ENCODE measurements at regions not wholly inside any gene's neighbourhood (a gene's known extent, or its start where the extent isn't known, plus 50 kb on each side); places are given as distances from the start of the nearest gene placed in this dataset.
A peak's percentile ranks its signal among the peaks of the same experiment; 100 is the strongest.

GRCh38 chr4:175215657-175216056, 297.5 kb downstream of the ADAM29 start:
- H3K9me3 Mint-ChIP-seq: peaks cover 47% of the 10 kb centered on the region
- H3K4me1 Mint-ChIP-seq: no peaks in the 10 kb centered on the region
- DNase-seq: no peak
- Histone ChIP-seq H3K9me3 (ENCODE audit: control insufficient read depth, low read length) (peaks cover 52% of the 10 kb centered on the region), H3K36me3 (ENCODE audit: control insufficient read depth, insufficient read depth, low read length) (no peaks in the 10 kb centered on the region), H3K27me3 (ENCODE audit: control insufficient read depth, insufficient read depth, low read length, poor library complexity, severe bottlenecking) (no peaks in the 10 kb centered on the region), H3K4me1 (ENCODE audit: control insufficient read depth, insufficient read depth, low read length) (no peaks in the 10 kb centered on the region), H3K4me3 (ENCODE audit: low read length) (peak overlapping the region; percentile 71), H3K27ac (ENCODE audit: low read depth, low read length) (no peak overlapping the region), H3K9ac (ENCODE audit: extremely low read depth, low read length, poor library complexity, severe bottlenecking) (no peak overlapping the region)
- no peak overlapping the region for H3K4me3 Mint-ChIP-seq
- H3K27me3 Mint-ChIP-seq (ENCODE audit: insufficient read depth): peaks cover 17% of the 10 kb centered on the region
- no peak overlapping the region for H3K27ac Mint-ChIP-seq
- 93 to 100% methylated on average over 1 of the region's 1 CpG for WGBS, 2 experiments (ENCODE audit: insufficient coverage in 1 of 2, insufficient read length in 1 of 2)
- TF ChIP-seq CTCF (conservative IDR thresholded peaks at IDR 0.05): no peak
- peaks cover 4% of the 10 kb centered on the region for H3K36me3 Mint-ChIP-seq (ENCODE audit: low read depth)

- Mint-ChIP-seq H3K4me1 (no peaks in the 10 kb centered on the region), H3K9me3 (no peaks in the 10 kb centered on the region), H3K27ac (no peak overlapping the region), H3K27me3 (ENCODE audit: insufficient read depth) (no peaks in the 10 kb centered on the region), H3K4me3 (no peak overlapping the region), H3K36me3 (ENCODE audit: low read depth) (no peaks in the 10 kb centered on the region)
- no peak overlapping the region for H3K4me3 ChIP-seq (ENCODE audit: low read length)
- no peaks in the 10 kb centered on the region for H3K36me3 ChIP-seq (ENCODE audit: control insufficient read depth, insufficient read depth, low read length)
- H3K4me1 ChIP-seq (ENCODE audit: control insufficient read depth, insufficient read depth, low read length): no peaks in the 10 kb centered on the region
- 86 to 91% methylated on average over 1 of the region's 1 CpG for WGBS, 2 experiments (ENCODE audit: insufficient coverage in 1 of 2, insufficient read length in 1 of 2)
- TF ChIP-seq CTCF (conservative IDR thresholded peaks at IDR 0.05): no peak
- H3K27ac ChIP-seq (ENCODE audit: low read depth, low read length): no peak overlapping the region
- no peaks in the 10 kb centered on the region for H3K9me3 ChIP-seq (ENCODE audit: control insufficient read depth, low read length)
- DNase-seq: no peak
- H3K9ac ChIP-seq (ENCODE audit: extremely low read depth, low read length, poor library complexity, severe bottlenecking): no peak overlapping the region
- no peaks in the 10 kb centered on the region for H3K27me3 ChIP-seq (ENCODE audit: control insufficient read depth, insufficient read depth, low read length, poor library complexity, severe bottlenecking)
These were observed 311.0 kb downstream of the ADAM29 start for GRCh38 chr4:175229154-175229553.

GRCh38 chr4:175234162-175234561, 316.0 kb downstream of the ADAM29 start:
- H3K36me3 ChIP-seq (ENCODE audit: control insufficient read depth, insufficient read depth, low read length): no peaks in the 10 kb centered on the region
- no peaks in the 10 kb centered on the region for H3K4me1 Mint-ChIP-seq
- WGBS, 2 experiments (ENCODE audit: insufficient coverage in 1 of 2, insufficient read length in 1 of 2): 85 to 90% methylated on average over 1 to 2 of the region's 2 CpGs
- H3K27ac ChIP-seq (ENCODE audit: low read depth, low read length): no peak overlapping the region
- no peaks in the 10 kb centered on the region for H3K9me3 Mint-ChIP-seq
- no peaks in the 10 kb centered on the region for H3K27me3 Mint-ChIP-seq (ENCODE audit: insufficient read depth)
- H3K4me1 ChIP-seq (ENCODE audit: control insufficient read depth, insufficient read depth, low read length): no peaks in the 10 kb centered on the region
- TF ChIP-seq CTCF (conservative IDR thresholded peaks at IDR 0.05): no peak
- H3K27ac Mint-ChIP-seq: no peak overlapping the region
- no peak overlapping the region for H3K9ac ChIP-seq (ENCODE audit: extremely low read depth, low read length, poor library complexity, severe bottlenecking)
- H3K27me3 ChIP-seq (ENCODE audit: control insufficient read depth, insufficient read depth, low read length, poor library complexity, severe bottlenecking): no peaks in the 10 kb centered on the region
- no peaks in the 10 kb centered on the region for H3K9me3 ChIP-seq (ENCODE audit: control insufficient read depth, low read length)
- DNase-seq: no peak
- no peaks in the 10 kb centered on the region for H3K36me3 Mint-ChIP-seq (ENCODE audit: low read depth)
- H3K4me3 ChIP-seq (ENCODE audit: low read length): no peak overlapping the region
- no peak overlapping the region for H3K4me3 Mint-ChIP-seq

Data from endodermal cell (in vitro differentiated cells).